ENCODE measurements at regions not wholly inside any gene's neighbourhood (a gene's known extent, or its start where the extent isn't known, plus 50 kb on each side); places are given as distances from the start of the nearest gene placed in this dataset.

DNA sequence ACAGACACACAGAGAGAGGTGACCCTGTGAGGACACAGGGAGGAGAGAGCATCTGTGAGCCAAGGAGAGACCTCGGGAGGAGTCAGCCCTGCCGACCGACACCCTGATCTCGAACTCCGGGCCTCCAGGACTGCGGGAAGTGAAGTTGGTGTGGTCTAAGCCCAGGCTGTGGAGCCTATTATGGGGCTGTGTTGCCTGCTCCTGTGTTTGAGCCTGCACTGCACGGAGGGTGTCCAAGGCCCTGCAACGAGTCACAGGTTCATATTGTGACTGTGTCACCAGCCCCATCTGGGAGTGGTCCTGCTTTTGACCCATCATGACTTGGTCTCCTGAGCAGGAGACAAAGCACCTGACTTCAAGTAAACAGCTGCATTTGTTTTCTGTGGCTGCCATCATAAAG is 186.0 kb upstream of the AJAP1 start:
- H3K4me3 ChIP-seq (ENCODE audit: low read length), result no peak overlapping the region
- no peak for TF ChIP-seq CTCF (conservative IDR thresholded peaks at IDR 0.05; ENCODE audit: low read depth, low read length)
- no peak for DNase-seq (ENCODE audit: low read depth)

- DNase-seq (ENCODE audit: low read depth), result no peak
- H3K4me3 ChIP-seq (ENCODE audit: low read length), result no peak overlapping the region
- TF ChIP-seq CTCF (conservative IDR thresholded peaks at IDR 0.05; ENCODE audit: low read depth, low read length), result no peak
Observed at GRCh38 chr1:4468804-4469514, 185.4 kb upstream of the AJAP1 start.

- no peak for TF ChIP-seq CTCF (conservative IDR thresholded peaks at IDR 0.05; ENCODE audit: low read depth, low read length)
- no peak for DNase-seq (ENCODE audit: low read depth)
- no peak overlapping the region for H3K4me3 ChIP-seq (ENCODE audit: low read length)
Observed at GRCh38 chr1:4476394-4476793, 178.0 kb upstream of the AJAP1 start.

DNA sequence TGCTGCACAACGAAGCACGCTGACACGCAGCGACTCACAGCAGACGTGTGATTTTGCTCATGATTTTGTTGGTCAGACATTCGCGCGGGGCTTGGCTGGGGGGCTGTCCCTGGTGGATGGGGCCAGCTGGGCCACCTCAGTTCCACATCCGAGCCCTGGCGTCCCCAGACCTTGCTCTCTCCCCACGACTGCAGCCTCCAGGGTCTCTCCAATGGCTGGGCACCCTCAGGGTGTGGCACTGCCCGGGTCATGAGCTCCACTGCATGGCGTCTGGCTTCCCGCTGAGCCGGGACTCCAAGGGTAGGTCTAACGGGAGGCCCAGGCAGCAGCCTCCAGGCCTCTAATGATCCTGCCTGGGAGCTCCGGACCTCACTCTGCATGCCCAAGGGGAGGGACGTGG is 173.0 kb upstream of the AJAP1 start:
- no peak for DNase-seq (ENCODE audit: low read depth)
- no peak for TF ChIP-seq CTCF (conservative IDR thresholded peaks at IDR 0.05; ENCODE audit: low read depth, low read length)
- no peak overlapping the region for H3K4me3 ChIP-seq (ENCODE audit: low read length)

- H3K4me3 ChIP-seq (ENCODE audit: low read length), result no peak overlapping the region
Observed at GRCh38 chr1:4482526-4482925, 171.9 kb upstream of the AJAP1 start.

DNA sequence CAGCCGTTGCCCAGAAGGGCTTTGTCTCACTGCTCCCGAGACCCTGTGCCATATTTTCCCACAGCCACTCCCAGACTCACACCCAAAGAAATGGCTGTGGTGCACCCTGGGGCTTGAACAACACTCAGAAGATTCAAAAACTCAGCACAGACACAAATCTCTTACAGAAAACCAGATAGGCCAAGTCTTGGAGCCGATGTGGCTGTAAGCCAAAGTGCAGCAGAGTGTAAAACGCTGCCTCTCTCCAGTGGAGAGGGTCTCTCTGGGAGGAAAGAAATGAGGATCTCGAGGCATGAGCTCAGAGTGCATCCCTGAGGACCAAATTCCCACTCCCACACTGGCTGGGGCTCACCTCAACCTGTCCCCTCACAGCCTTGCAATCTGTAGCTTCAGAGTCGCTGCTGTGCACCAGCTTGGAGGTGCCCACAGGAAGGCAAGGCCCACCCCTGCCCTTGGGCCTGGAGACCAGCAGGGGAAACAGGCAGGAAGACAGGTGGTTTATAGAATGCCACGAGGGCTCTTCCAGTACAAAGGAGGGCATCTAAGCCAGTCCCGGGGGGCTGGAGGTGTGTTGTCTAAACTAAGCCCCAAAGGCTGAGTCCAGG is 171.3 kb upstream of the AJAP1 start:
- no peak overlapping the region for H3K4me3 ChIP-seq (ENCODE audit: low read length)
- no peak for DNase-seq (ENCODE audit: low read depth)
- no peak for TF ChIP-seq CTCF (conservative IDR thresholded peaks at IDR 0.05; ENCODE audit: low read depth, low read length)

More at GRCh38 chr1:4482526-4482925, 171.9 kb upstream of the AJAP1 start:
- TF ChIP-seq CTCF (conservative IDR thresholded peaks at IDR 0.05; ENCODE audit: low read depth, low read length), result no peak
- DNase-seq (ENCODE audit: low read depth), result no peak

DNA sequence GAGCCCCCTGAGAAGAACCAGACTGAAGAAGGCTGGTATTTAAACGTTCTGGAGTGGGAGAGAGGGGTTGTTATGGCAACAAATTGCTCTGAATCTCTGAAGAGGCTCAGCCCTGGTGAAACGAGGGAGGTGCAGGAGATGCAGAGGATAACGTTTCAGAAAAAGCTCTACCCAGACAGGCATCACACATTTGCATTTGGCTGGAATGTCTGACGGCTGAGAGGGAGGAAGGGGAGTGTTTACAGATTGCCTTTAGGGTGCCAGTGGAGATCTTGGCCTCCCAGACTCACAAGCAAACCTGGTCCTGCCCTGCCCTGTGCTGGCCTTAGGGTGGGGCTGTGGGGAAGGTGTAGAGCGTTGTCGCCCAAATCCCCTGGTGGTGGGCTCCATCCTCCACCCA is 169.0 kb upstream of the AJAP1 start:
- H3K4me3 ChIP-seq (ENCODE audit: low read length), result no peak overlapping the region
- DNase-seq (ENCODE audit: low read depth), result no peak
- no peak for TF ChIP-seq CTCF (conservative IDR thresholded peaks at IDR 0.05; ENCODE audit: low read depth, low read length)
